Stimulated activated CD8-positive, alpha-beta memory T cell treated with anti-CD3 and anti-CD28 coated beads, Interleukin-7, amount 100 ng/mL, for 4 hours (primary cell): ENCODE measurements at regions not wholly inside any gene's neighbourhood (a gene's known extent, or its start where the extent isn't known, plus 50 kb on each side); places are given as distances from the start of the nearest gene placed in this dataset.
A peak's percentile ranks its signal among the peaks of the same experiment; 100 is the strongest.

Experiments used
- DNase-seq, 2 donors: peaks; one replicate each; pipeline ENCODE4 v3.0.0-alpha.2; 2020; ENCODE audit warnings: low read depth in 2 of 2

DNA sequence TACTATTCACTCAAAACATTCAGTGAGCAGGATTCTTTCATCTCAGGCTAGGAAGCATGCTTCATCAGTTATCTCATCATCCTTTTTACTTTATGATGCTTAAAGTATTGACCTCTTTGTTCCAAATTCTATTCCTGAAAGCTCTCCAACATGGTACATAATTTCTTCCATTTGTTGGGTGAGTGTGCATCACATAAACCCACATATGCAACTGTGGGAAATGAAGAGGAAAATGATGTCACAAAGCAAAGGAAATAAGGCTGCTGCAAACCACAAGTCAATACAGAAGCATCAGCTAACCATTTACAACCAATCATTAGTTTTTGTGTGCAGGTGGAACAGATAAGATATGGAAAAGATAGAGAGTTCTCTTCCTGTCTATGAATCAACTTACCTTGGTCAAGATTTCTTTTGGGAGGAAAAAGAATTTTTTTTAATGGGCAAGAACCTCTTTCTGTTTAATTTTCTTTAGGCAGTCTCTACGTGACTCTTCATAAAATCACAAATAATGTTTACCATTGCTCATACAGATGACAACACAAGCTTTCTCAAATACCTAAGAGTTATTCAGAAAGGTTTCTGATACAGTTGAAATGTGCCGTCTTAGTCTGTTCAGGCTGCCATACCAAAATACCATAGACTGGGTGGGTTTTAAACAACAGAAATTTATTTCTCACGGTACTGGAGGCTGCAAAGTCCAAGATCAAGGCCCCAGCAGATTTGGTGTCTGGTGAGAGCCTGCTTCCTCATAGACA, 259.9 kb downstream of the ADGRG6 start:
- no peak for DNase-seq

DNA sequence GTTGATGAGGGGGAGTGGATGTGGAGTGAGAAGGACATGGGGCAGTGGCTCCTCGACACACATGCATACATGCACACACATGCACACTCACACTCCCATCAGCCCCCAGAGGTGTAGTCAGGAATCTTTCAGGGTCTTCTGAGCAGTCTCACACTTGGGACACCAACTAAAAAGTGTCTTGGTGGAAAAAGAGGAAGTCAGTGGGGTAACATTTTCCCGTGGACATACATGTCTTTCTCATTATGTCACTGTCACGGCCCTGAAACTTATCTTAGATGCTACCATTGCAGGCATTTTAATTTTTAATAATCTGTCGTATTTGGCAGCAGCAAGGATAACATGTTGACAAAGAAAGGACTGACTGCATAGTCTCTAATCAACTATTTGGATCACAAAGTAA, 261.1 kb downstream of the ADGRG6 start:
- DNase-seq = no peak

DNA sequence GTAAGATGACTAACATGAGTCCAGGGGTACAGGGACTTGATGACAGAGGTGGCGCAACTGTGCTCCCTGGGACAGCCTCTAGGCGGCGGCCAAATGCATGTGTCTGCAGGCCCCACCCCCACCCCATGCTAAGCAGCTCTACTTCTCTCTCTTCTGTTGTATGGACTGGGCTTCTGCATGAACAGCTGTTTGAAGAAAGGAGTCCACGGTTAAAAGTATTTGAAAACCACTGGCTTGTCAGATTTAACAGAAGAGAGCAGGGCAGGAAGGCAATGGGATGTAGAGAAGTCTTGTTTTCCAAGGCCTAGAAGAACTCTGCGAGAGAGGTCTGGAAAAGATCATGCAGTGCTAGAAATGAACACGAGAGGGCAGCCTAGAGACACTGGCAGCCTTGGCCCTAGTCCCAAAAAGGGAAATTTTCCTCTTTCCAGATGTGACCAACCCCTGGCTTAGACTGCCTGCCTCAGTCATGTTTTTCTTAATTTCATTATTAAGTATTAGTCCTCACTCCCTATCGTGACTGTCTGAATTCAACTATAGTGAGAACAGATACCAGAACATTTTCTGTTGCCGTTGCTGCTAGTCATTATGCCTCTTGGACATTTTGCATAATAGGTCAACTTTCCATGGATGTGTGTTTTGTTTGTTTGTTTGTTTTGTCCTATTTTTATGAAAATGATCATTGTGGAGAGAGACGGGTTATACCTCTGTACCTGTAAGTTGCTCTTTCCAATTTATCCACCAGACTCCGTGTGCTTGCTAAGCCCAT, 265.0 kb downstream of the ADGRG6 start:
- DNase-seq = peak in 1 of 2 donors; percentile 12

DNA sequence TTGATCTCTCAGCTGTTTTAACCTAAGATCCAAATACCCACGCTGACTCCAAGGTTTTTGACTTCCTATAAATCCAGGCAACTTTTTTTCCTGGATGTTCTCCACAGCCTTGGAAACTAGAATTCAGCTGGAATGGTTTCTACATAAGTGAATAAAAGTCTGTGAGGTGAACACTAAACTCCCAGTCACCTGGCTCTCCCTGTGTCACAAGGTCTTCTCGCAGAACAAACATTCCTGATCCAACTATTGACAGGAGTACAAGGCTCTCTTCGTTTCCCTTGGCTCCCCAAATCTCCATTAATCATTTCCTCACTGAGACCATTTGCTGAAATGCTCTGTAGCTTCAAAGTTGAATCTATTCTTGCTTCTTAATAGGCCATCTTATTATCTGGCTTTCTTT, 265.7 kb downstream of the ADGRG6 start:
- no peak for DNase-seq

DNA sequence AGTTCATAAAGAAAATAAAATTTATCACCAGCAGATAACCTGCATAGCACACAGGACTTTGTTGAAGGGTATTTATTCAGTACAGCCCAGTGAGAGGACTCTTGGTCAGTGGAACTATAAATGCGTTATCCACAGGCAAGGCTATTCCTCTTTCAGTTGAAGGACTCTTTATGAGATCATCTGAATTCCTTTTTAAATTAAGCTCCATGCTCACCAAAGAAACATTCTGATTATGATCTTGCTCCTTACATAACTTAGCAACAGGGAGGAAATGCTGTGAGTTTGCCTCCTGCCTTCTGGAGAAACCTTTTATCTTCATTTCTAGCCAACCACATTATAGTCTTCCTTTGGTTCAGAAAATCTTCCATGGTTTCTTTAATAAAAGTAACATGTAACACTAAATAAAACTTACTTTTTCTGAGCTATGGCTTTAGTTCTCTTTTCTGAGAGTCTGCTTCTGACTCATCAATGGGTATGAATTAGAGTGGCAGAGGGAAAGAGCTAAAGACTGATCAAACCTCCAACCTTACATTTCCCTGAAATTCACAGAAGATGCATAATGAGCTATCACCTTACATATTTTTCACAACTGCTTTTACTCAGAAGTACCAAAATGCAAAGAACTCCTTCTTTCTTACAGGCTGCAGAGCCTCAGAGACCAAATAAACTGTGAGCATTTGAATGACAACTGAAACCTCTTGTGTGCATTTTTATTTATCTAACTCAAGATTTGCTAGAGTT, 267.2 kb downstream of the ADGRG6 start:
- no peak for DNase-seq

DNA sequence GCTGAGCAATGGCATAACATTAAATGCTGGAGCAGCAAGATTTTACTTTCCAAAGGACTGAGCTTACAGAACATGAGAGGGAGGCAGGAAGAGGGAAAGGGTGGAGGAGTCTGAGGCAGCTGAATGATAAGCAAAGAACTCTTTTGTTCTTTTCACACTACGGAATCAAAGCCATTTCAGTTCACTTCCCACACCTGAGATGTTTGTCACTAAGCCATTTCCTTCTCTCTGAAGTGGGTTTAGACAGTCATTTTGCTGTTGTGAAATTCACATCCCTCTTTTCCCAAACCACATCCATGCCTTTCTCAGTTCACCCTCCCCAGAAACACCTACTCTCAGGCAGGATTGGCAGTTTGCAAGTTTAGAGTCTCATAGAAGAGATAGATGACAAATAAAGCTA, 267.9 kb downstream of the ADGRG6 start:
- DNase-seq = no peak

DNA sequence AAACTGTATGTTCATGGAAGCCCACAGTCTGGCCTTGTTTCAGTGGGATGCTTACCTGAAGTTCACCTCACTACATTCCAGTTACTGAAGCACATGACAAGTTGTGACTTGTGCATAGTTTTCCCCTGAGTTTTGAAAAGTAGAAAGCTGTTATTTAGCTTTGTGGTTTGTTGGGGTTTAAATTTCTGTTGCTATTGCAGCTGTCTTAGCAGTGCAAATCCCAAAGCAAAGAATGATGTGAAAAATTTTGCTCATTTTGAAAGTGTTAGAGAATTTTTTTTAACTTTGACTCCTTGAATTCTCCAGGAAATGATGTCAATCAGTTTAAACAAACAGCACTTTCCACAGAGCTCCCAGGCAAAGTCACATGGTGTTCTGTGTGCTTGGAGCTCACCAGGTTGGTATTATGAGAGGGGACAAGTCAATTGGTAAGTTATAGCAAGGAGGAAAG, 268.4 kb downstream of the ADGRG6 start:
- DNase-seq = no peak

DNA sequence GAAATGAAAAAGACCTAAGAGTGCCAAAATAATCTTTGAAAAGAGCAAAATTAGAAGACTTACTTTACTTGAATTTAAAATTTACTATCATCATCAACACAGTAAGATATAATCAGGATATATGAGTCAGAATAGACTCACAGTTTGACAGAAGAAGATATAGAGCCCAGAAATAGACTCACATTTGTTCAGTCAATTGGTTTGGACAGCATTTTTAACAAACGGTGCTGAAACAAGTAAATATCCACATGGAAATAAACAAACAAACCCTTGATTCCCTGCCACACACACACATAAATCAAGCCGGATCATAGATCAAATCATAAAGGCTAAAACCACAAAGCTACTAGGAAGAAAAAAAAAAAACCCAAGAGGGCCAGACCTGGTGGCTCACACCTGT, 291.1 kb downstream of the ADGRG6 start:
- no peak for DNase-seq

DNA sequence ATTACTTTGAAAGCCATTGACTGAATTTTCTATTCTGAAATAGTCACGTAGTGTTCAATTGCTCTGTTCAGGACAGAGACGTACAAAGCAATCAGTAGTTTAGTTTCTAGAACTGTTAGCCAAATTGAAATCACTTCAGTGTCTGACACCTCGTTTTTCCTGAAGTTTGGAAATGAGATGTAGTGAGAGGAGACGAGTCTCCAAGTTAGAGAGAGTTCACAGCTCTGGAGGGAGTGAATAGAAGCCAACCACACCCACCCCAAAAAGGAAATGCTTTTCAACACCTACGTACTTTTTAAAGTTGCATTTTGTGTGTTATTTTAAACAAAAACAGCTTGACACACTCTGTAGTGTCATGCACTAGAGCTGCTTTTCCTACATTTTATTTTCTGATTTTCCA, 296.0 kb downstream of the ADGRG6 start:
- DNase-seq = no peak

DNA sequence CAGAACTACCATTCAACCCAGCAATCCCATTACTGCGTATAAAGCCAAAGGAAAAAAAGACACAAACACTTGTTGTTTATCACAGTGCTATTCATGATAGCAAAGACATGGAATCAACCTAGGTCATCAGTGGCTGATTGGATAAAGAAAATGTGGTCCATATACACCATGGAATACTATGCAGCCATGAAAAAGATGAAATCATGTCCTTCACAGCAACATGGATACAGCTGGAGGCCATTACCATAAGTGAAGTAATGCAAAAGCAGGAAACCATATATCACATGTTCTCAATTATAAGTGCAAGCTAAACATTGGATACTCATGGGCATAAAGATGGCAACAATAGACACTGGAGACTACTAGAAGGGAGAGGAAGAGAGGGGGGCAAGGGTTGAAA, 299.6 kb downstream of the ADGRG6 start:
- DNase-seq = no peak

DNA sequence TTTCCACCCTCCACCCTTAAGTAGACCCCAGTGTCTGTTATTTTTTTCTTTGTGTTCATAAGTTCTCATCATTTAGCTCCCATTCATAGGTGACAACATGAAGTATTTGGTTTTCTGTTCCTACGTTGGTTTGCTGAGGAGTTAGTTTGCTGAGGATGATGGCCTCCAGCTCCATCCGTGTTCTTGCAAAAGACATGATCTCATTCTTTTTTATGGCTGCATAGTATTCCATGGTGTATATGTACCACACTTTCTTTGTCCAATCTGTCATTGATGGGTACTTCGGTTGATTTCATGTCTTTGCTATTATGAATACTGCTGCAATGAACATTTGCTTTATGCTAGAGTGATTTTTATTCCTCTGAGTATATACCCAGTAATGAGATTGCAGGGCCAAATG, 301.2 kb downstream of the ADGRG6 start:
- DNase-seq = no peak

DNA sequence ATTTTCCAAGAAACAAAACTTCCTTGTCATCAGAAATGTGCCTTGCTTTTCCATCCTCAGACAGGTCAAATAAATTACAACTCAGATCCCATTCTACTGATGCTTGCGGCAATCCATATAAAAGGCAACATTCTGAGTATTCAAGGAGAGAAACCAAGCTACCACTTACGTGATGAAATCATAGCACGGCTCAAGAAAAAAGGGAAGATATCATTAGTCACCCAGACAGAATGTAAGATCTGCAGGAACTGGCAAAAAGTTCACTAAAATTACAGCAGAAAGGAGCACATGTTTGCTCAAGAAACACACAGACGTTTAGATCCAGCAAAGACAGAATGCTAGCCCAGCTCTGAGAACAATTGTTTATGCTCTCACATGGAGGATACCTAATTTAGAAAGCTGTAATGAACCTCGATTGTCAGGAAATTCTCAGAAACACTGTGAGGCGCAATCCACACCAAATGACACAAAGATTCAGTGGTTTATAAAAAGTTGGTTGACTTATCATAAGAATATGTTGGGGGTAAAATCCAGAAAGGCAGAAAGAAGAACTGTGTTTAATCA, 304.2 kb downstream of the ADGRG6 start:
- no peak for DNase-seq

DNA sequence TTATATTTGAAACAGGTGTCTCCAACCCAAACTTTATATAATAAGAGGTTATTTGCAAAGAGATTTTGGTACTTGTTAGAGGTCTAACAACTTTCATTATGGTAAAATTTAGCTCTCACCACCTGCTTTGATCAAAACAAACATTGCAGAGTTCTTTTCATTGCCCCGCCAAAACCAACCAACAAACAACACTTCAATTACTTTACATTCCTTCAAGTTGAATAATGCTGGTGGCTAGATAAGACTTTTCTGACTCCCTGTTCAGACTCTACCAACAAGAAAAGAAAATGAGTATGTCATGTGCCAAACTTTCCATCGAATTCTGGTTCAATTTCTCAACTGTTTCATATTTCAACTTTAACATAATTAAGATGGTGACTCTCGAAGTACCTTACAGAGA, 311.1 kb downstream of the ADGRG6 start:
- no peak for DNase-seq

DNA sequence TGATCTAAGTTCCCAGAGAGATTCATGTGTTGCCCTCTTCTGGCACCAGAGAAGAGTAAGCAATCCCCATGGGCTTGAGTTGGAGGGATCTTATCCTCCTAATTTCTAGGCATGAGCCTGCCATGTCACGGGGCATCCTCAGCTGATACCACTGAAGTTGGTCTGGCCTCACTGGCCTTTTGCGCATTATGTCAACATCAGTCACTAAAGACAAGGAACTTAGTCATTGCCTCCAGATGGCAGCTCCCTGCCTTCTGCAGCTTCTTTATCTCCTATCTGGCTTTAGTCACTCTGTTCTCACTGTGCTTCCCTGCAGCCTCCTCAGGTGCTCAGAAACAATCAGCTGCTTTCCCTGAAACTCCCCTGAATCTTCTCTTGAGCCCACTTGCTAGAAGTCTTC, 312.2 kb downstream of the ADGRG6 start:
- no peak for DNase-seq

DNA sequence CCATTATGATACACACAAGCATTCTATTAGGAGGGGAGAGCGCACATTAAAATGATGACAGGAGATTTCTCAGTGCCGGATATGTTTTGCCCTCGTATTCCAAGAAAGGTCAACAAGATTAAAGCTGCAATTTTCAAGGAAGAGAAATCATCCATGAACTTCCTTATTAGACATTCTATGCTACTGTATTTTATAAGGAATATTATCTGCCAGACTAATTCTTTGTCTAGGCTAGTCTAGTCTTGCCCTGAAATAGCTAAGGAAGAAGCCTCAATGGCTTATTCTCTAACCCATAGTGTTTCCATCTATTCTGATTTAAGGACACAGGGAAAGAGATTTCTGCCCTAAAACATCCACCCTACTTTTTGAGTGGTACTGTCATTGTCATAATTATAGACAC, 315.4 kb downstream of the ADGRG6 start:
- no peak for DNase-seq

DNA sequence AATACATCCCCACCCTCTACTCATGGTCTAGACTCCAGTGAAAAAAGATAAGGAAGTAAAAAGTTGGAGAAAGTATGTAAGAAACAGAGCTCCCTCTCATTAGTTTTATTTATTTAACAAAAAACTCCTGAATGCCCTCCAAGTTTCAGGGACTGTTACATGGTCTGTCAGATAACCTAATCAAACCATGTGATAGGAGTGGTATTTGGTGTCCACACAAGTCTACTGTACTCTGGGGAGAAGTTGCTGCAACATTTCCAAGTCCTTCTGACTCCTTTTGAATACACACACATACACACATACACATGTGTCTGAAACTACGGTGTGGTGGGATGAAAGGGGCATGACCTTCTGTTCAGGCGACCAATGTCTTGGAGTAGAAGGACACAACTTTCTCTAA, 320.0 kb downstream of the ADGRG6 start:
- no peak for DNase-seq

DNA sequence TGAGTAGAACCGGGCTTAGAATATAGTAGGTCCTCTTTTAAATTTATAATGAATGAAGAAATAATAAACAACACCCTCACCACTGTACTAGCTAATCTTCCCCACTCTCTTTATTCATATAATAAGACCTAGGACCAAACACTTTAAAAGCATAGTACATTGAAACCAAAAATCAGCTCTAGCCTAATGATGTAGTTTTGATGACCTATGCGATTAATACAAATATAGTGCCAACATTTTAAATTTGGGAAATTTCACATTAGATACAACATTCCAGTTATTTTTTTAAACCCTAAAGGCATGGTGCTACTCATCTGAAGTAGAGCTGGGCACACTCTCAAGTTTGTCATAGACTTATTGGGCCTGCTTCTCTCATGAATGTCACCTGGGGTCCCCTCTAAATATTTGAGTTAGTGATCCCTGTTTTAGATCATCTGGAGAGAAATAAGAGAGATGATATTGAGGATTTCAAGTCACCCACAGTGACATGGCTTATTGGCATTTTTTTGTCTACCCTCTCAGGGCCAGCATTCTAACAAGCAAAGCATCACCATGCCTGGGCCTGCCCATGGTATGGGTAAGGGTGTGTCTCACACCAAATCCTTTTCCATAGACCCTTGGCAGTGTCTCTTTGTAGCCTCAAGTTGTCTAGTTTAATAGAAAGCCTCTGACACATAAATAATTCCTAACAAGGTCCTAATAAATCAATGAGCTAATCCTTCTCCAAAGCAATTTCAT, 319.8 kb downstream of the HIVEP2 start:
- DNase-seq = no peak

DNA sequence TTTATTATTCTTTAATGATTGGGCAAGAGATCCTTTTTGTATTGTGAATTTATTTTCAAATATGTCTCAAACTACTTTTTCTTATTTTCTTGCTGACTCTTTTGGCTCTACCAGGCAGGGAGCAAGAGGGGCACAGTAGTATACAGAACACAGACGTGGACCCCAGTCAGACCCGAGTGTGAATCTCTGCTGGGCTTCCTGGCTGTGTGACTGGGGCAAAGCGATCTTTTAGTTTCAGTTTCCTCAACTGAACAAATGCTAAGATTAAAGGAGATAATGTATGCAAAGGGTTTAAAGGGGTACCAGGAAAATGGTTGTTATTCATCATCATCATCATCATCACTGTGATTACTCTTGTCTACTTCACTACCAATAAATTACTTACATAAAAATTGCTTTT, 317.5 kb downstream of the HIVEP2 start:
- no peak for DNase-seq

DNA sequence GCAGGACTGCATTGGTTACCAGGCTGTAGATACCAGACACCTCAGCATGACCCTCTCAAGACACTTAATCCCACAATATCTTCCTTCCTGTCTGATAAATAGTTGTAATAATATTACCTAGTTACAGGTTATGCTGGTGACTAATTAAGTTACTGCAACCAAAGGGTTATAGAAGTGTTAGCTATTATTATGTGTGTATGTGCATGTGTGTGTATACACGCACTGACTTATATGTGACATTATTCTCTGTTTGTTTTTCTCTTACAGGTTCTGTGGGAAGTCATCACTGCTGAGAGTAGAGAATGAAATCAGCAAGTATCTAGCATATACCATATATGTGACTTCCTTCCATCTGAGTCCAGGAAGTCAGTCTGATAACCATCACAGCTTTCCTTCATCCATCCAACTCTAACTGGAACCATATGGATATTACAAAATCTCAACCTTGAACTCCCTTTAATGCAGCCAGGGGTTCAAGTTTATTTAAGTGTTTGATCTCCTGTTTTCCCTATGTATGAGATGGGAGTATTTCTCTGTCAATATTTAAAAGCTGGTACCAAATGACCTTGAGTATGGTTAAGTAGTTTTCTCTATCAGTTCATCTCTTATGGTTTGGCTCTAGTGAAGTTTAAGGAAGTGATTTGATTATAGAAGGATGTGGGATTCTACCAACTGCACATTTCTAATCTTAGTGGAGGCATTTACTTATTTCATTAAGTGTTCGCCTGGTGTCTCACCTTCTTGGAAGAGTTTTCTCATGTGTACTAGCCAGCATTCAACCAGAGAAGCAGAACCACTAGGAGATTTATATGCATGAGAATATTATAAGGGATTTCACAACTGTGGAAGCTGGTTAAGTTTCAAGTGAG, 313.2 kb downstream of the HIVEP2 start:
- DNase-seq = no peak

DNA sequence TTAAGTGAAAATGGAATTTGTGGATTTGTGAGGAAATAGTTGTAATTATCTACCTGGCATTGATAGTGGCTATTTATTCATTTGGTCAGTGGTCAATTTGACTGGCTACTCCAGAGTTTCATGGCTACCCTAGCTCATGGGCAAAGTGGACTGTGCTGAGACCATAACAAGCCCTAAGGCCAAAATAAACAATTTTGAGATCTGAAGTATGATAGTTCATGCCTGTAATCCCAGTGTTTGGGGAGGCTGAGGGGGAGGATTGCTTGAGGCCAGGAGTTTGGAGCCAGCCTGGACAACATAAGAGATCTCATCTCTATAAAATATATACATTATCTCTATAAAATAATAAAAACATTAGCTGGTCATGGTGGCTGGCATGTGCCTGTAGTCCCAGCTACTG, 311.7 kb downstream of the HIVEP2 start:
- DNase-seq = no peak

DNA sequence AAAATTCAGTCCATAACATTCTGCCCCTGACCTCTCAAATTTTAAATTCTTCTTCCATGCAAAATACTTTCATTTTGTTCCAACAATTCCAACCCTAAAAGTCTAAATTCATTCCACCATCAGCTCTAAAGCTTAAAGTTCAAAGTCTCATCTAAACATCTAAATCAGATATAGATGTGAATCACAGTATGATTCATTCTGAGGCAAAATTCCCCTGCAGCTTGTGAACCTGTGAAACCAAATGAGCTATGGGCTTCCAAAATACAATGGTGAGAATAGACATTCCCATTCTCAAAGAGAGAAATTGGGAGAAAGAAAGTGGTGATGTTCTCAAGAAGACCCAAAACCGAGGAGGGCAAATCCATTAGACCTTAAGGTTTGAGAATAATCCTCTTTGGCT, 309.8 kb downstream of the HIVEP2 start:
- no peak for DNase-seq
